GM21423 (cell line): ENCODE measurements at regions not wholly inside any gene's neighbourhood (a gene's known extent, or its start where the extent isn't known, plus 50 kb on each side); places are given as distances from the start of the nearest gene placed in this dataset.

ENCODE experiments used
- ATAC-seq: cut with Tn5 transposase; IDR thresholded peaks from one replicate; pipeline ENCODE4 v1.9.1; 2021; ENCODE audit warnings: mild to moderate bottlenecking, moderate library complexity; ENCODE audit not compliant: unreplicated experiment

DNA sequence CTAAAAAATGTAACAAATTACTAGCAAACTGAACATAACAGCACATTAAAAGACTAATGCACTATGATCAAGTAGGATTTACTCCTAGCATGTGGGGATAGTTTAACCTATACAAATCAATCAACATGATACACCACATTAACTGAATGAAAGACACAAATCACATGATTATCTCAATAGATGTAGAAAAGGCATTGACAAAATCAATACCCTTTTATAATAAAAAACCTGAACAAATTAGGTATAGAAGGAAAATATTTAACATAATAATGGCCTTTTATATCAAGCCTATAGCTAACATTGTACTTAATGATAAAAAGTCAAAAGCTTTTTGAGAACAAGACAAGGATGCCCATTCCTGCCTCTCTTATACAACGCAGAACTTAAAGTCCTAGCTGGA is 540.0 kb downstream of the RERGL start:
- ATAC-seq: no peak

DNA sequence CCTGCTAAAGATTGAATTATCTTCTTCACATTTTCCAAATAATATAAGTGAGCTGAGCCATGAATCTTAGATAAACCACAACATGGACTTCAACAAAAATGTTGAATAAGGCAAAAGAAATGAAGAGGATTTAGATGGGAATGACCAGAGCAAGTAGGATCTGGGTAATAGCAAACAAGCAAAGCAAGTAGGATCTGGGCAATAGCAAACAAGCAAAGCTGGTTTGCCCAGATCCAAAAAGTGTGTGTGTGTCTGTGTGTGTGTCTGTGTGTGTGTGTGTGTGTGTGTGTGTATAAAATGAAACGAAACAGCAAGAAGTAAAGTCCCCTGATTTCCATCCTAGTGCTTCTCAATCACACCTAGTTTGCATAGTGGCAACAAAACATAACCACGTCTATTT is 549.1 kb downstream of the RERGL start:
- ATAC-seq: no peak

GRCh38 chr12:17528394-17528793 is 561.6 kb downstream of the RERGL start:
- ATAC-seq: no peak

DNA sequence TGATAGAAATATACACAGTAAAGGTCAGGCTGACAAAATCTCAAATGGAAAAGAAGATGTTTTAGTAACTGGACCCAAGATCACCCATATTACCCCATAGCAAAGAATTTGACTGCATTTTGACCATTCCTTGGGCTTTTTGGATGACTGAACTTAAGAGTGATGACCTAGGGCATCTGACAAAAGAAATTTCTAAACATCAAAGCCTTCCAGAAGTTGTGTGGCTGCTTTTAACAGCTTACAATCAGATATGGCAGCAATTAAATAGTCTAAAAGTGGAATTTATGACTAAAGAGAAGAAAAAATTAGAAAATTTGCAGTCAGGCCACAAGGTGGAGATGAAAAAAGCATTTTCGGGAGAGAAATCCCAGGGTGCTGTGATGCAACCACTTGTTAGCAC is 563.0 kb downstream of the RERGL start:
- ATAC-seq: no peak

DNA sequence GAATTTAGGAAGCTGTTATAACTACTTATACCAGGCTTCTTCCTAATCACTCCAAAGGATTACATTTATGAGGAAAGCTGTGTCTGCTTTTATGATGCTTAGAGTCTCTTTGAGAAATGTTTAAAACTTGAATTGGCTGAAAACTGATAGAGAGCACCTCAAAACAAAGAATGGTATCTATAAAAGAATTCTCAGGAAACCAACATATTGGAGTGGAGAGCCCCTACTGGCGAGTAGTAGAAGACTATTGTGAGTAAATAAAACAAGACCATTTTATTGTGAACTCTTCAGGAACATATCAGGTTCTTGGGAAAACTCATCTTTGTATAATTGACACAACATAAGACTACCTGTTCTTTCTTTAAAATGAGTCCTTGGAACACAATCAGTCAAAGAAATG is 578.6 kb downstream of the RERGL start:
- ATAC-seq: no peak

DNA sequence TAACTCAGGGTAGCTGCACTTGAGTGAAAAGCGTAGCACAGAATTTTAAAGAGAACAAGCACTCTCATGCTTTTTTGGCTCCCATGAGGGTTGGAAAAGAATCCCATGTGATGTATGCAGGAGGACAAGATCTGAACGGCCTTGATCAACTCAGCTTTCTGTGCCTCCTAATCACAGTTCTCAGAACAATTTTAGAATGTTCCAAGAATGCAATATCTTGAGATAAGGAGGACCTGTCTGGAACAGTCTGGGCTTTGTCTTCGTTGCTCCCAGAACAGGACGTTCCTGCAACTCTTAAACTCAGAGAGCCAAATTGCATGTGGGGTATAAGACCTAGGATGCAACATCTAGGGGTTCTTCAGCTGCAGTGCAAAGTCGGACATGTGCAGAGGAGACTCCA is 582.7 kb downstream of the RERGL start:
- no peak for ATAC-seq

DNA sequence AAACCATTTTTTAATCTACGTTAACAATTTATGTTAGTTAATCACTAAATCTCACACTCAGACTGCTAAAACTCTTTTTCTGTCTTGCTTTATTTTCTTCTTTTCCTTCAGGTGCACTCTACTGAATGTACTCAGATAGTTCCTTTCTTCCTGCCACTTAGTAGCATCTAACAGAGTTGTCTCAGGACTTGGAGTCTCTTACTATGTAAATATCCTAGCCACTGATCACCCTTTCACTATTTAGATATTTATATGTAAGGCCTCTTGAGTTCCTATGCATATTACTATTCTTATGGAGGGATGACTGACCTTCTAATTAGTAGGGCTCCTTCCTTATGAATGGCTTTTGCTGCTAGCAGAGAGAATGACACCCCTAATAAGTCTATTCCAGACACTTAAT is 586.3 kb downstream of the RERGL start:
- no peak for ATAC-seq

- no peak for ATAC-seq
Measured at GRCh38 chr12:17489452-17489851, 600.5 kb downstream of the RERGL start.

- no peak for ATAC-seq
Measured at GRCh38 chr12:17478908-17479673, 610.9 kb downstream of the RERGL start.

- no peak for ATAC-seq
Measured at GRCh38 chr12:17470460-17470859, 619.5 kb downstream of the RERGL start.

DNA sequence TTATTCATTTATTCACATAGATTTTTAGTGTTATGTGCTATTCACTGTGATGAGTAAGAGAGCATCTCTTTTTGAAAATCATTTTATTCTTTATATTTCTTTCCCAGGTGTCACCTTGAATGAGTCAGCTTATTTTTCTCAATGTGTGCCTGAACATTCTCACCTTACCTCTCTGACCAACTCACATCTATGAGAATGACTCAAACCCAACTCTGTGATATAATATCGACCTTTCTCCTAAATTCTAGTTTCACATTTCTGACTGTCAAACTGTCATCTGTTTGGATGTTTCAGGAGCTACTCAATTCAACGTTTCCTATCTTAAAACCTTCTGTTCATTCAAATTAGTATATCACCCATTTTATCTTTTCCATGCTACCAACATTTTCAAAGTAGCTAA is 630.8 kb downstream of the RERGL start:
- no peak for ATAC-seq

DNA sequence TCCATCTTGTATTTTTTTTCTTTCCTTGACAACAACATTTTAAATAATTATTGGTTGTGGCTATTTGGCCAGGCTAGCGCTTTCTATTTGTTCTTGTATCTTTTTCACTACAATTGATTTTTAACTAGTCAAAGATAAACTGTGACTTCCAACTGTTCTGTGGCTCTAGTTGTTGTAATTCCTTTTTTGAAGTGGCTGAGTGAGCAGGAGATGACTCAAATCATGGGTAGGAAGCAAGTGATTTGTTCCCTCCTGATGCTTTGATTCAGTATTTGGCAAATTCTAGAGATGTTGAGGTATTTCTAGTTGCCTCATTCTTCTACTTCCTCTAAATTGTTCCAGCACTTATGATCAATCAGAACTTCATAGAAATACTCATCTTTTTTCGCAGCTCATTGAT is 633.5 kb downstream of the RERGL start:
- ATAC-seq: no peak

DNA sequence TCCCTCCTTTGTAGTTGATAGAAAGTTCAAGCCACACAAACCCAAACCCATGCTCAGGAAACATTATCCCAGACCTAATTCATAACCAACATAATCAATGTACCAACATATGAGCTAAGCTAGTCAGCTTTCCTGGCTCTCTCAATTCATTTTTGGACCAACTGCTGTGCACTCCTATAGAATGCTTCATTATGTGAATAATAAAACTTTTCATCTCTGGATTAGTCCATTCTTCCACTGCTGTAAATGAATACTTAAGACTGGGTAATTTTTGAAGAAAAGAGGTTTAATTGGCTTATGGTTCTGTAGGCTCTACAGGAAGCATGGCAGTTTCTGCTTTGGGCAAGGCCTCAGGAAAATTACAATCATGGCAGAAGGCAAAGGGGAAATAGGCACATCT is 651.9 kb downstream of the RERGL start:
- ATAC-seq: no peak

- ATAC-seq: no peak
Measured at GRCh38 chr12:17416748-17417147, 673.2 kb downstream of the RERGL start.

DNA sequence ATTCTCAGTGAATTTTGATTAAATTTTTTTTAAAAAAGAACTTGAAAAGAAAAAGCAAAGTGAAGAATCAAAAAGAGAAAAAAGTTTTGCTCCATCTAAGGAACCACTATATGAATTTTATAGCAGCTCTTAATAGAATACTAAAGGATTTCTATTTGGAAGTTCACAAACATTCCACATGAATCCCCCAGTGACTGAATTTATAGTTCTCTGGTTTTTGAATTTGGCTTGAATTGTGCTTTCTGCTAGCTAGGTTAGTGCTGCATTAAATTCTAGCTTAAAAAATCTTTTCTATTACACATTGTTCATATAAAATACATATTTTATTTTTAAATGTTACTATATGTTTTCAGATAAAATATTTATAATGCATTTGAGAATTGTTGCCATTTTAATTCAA is 675.4 kb downstream of the RERGL start:
- ATAC-seq: no peak

DNA sequence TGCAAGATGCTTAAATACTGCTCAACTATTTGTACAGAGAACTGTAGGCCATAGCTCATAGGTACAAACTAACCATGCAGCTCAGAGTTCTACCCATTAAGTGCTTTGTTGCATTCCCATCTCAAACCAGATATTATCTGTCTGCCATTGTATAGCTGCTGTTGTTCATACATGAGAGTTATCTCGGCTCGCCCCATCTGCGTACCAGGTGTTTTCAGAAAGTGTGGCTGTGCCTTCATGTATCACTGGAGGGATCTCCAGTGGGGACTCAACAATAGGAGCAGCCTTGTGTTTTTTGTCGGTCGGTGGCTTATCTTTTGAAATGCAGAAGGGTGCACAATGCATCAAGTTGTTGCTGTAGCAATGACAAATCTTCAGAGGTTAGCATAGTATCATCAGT is 678.3 kb downstream of the RERGL start:
- ATAC-seq: no peak

- no peak for ATAC-seq
Measured at GRCh38 chr12:17388679-17389078, 701.3 kb downstream of the RERGL start.

DNA sequence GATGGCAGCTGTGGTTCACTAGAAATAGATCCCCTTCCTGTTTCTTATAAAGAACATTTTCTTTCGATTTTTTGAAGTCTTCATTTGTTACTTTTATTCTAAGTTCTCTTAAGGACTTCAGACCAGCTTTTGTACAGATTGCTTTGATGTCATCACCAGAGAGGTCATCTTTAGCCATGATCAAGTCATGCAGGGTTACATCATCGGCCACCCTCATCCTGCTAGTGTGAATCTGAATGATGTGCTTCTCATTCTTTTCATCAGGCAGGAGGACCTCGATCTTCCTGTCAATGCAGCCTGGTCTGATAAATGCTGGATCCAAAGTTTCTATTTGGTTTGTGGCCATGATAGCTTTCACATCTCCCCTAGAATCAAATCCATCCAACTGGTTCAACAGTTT is 706.7 kb downstream of the RERGL start:
- no peak for ATAC-seq

GRCh38 chr12:17381211-17381610 is 708.8 kb downstream of the RERGL start:
- ATAC-seq: no peak

- no peak for ATAC-seq
Measured at GRCh38 chr12:17372508-17372907, 717.5 kb downstream of the RERGL start.

DNA sequence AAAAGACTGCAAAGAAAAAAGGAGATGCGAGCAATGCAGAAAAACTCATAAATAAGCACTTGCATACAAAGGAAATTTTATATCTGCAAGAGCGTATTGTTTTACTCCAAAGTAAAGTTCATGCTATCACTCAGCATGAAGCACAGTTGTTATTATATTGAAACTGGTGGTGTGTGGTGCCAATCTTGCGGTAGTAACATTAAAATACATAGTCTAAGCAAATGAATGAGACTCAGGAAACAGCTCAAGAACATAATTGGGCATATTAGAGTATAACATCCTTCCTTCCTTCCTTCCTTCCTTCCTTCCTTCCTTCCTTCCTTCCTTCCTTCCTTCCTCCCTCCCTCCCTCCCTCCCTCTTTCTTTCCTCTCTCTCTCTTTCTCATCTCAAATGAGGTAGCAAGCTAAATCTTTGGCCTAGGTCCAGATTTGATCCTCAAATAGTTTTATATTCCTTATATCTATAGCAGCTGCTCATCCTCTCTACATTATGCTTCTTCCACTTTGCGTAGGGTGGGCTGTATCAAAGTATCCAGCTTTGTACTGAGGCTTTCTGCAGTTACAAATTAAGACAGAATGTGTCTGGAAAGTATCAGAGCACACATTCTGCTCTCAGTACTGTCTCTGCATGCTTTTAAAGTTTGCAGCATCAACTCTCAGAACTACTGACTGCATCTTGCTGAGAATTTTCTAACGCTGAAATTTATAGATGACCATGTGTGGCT is 718.3 kb downstream of the RERGL start:
- ATAC-seq: no peak

GRCh38 chr12:17370621-17371020 is 719.4 kb downstream of the RERGL start:
- no peak for ATAC-seq

- ATAC-seq: no peak
Measured at GRCh38 chr12:17369556-17369955, 720.4 kb downstream of the RERGL start.
